ENCODE measurements at regions not wholly inside any gene's neighbourhood (a gene's known extent, or its start where the extent isn't known, plus 50 kb on each side); places are given as distances from the start of the nearest gene placed in this dataset.
"Not testable (repeated sequence)": the region's sequence is repeated elsewhere in the genome, so short reads cannot be mapped to it uniquely, and the experiment has no call there.

DNA sequence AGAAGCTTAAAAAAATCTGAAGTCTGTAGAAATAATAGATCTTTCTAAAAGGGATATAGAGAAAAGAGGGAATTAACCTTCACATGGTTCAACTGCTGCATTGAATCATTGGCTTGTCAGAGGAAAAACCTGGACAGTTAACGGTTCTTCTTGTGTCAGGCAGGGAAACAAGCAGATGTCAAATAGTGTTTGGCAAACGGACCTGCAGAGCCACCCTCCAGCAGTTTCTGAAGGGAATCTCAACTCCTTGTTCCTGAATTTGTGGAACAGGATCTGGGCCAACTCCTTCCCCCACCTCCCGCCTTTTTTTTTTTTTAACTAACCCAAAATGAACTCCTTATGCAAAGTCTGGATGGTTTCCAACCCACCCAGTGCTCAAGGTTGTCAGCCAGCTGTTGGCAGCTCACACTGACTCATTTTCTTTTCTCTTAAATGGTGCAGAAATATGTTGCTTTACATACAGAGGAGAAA lies 187.3 kb downstream of the CAND1 start:
- peak; percentile 41 for DNase-seq (ENCODE audit: low spot score)

GRCh38 chr12:67457136-67457535 lies 188.0 kb downstream of the CAND1 start:
- DNase-seq (ENCODE audit: low spot score): no peak

GRCh38 chr12:67457778-67458665 lies 188.9 kb downstream of the CAND1 start:
- DNase-seq (ENCODE audit: low spot score): no peak

DNA sequence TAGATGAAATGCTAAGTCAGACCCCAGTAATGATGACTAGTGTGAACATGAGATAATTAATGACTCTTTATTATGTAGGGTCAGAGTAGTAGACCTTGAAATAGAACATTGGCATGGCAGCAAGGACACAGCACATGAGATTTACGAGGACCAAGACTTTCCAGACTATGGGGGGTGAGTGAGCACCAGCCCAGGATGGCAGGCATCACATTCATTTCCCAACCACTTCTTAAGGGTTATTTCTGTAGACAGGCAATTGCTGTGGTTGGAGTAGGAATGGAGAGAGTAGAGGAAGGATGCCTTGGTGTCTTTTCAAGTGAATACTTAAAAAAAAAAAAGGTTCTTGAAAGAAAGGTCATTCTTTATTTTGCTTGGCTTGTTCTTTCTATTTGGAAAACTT lies 189.4 kb upstream of the DYRK2 start:
- DNase-seq (ENCODE audit: low spot score): no peak

DNA sequence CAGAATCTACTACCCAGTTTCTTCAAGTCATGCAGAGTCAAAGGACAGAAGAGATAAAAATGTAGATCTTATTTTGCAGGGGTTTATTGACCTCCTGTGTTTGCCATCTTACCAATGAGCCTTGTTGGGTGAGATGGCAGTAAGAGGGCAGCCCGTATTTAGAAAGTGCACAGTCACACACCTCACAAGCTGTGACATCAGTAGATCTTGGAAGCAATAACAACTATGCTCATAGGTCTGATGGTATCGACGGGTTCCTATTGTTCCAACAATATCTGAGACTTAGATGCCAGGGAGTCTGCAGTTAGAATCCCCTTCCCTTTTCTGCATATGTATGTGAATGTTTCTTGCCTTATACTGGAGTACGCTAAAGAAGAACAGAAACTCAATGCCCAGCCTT lies 189.0 kb upstream of the DYRK2 start:
- no peak for DNase-seq (ENCODE audit: low spot score)

DNA sequence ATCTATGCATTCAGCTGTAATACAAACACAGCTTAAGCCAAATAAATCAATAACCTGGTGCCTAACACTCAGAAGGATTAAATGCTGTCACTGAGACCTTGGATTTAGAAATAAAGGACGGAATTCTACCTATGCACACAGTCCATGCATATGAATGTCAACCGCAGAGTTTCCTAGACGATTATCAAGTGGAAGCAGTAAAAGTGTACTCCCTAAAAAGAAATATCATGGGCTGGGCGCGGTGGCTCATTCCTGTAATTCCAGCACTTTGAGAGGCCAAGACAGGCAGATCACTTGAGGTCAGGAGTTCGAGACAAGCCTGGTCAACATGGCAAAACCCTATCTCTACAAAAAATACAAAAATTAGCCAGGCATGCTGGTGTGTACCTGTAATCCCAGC lies 188.2 kb upstream of the DYRK2 start:
- DNase-seq (ENCODE audit: low spot score): no peak

GRCh38 chr12:67468549-67469245 lies 179.8 kb upstream of the DYRK2 start:
- DNase-seq (ENCODE audit: low spot score): no peak

GRCh38 chr12:67469666-67470065 lies 178.9 kb upstream of the DYRK2 start:
- DNase-seq (ENCODE audit: low spot score): no peak

DNA sequence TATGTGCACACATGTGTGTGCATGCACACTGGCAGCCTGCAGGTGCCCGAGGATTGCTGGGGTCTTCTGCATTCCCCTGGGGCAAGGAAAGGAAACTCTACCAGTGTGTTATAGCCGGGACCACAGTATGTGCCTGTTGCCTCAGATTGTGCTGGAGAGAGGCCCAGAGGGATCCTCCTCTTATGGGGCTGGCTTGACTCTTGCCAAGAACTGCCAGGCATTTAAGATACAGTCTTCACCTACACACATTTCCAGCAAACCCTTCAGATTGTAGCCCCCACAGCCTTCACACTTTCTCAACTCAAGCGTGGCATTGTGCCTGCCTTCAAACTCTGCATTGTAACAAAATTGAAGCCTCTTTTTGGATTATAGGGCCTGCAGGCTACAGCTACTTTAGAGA lies 176.7 kb upstream of the DYRK2 start:
- DNase-seq (ENCODE audit: low spot score): no peak

DNA sequence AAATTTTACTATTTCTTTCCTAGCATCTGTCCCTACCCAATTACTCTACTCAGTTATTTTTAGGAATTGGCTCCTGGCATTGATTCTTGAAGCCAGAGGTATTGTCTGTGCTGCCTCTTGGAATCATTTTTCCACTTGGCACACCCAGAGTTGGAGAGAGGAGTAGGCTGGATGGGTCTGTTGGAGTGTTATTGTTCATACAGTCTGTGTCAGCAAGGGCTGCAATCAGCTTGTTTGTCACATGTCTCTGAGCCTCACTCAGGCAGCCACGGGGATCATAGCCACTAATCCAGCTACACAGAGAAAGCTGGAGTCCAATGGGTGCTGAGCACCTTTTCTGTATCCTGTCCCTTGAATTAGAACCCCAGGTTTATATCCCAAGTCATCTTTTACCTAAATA lies 176.0 kb upstream of the DYRK2 start:
- DNase-seq (ENCODE audit: low spot score): no peak

GRCh38 chr12:67474934-67475620 lies 173.5 kb upstream of the DYRK2 start:
- DNase-seq (ENCODE audit: low spot score): no peak

DNA sequence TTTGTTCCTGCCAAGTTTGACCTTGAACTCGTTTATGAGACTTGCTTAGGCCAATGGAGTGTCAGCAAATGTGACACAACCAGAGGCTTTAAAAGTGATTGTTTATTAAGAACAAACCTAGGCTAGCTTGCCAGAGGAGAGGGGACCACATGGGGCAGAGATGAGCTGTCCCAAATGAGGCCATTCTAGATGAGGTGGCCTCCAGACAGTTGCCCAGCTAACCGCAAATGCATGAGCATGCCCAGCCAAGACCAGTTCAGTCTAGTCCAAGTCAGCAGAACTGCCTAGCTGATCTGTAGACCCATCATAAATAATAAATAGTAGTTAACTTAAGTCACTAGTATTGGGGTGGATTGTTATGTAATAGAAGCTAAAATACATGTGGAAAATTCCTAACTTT lies 172.8 kb upstream of the DYRK2 start:
- DNase-seq (ENCODE audit: low spot score): no peak

DNA sequence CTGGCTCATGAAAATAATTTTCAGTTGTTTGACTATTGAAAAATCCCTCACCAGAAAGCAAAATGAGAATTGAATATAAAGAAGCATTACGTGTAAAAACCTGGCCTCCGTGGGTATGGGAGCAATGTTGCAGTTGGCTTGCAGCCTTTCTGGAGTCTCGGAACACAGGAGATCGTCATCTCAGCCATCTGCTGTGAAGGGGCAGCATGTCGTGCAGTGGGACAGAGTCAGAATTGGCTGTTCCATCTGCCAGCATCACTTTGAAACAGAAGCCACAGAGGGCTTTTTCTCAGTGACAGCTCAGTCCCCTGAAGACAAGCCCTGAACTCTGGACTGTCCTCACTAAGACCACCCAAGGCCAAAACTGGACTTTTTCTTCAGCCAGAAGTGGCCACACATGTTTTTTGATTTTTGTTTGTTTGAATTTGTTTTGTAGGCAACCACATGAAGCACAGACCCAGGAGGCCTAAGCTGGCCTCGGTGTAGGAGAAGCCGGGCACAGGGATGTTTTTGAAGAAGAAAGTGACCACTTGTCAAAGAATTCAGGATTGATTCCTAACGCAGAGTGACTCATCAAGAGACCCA lies 170.8 kb upstream of the DYRK2 start:
- no peak for DNase-seq (ENCODE audit: low spot score)

DNA sequence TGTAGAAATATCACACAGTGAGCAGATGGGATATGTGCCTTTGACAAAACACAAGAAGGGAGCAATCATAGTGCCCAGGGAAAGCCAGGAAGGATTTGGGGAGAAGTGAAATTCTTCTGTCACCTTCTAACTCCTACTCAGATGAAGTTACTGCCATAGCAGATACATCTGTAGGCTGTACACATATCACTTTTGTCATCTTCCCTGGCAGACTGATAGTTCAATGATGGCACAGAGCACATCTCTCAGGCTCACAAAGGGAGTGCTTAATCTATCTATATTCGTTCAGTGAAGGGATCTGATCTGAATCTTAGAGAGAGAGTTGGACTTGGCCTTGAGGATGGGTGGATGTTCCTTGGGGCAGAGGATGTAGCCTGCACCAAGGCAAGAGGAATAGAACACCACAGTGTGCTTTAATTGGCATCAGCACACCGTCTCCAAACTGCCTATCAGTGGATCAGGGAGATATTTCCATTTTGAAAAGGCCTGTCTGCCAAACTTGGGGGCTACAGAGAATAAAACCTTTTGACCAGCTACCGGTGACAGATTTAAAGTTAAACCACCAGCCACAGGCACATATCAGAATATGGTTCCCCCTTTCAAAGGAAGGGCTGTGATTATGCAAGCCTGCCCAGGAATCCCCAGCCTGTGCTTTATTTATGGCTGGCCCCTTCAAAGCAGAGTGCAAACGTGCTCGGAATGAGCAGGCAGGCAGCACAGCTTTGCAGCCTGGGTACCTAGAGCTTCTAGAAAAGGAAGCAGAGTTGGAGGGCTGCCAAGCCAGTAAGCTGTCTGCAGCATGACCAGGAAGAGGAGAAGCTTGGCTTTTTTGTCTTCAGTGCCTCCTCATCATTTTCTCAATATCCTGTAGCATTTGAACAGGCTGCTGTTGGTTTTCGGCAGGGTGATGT lies 165.5 kb upstream of the DYRK2 start:
- DNase-seq (ENCODE audit: low spot score): no peak

DNA sequence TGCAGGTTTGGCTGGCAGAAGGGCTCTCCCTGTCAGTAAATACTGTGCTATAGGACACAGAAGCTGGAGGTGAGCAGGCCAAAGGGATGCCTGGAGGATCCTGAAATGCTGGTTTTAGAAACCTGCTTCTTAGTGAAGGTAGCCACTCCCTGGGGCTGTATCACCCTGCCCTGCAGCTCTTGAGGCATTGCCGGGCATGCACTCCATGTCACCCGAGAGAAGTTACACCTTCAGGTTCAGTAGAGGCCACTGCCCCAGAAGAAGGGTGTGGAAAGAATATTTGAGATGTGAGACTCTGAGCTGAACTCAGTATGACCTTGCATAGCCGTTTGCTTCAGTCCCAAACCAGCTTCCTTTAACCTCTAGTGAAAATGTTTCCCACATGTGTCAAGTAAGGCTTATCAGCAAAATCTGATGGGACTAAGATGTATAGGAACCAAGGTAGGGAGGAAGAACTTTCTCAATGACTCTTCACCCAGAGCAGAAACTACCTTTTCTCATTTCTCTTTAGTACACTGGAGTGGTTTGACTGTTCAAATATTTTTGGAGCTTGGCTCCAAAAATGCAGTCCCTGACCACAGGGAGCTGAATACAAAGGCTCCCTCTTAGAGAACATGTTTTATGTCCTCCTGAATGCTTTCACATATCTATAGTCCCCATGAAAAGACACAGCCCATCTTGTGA lies 164.5 kb upstream of the DYRK2 start:
- no peak for DNase-seq (ENCODE audit: low spot score)

GRCh38 chr12:67484791-67485480 lies 163.6 kb upstream of the DYRK2 start:
- no peak for DNase-seq (ENCODE audit: low spot score)

DNA sequence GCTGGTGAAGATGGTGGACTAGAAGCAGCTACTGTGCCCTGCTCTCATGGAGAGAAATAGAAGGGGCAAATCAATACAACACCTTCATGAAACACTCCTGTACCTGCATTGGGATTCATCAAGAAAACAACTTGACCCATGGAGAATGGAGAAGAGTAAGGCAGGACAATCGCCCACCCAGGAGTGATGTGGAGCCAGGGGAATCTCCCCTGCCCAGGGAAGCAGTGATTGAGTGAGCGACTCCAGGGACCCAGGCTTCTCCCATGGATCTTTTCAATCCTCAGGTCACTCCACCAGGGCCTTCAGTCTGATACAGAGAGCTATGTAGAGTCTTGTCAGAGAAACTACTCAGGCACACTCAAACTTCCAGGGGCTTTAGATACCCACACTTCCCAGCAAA lies 161.9 kb upstream of the DYRK2 start:
- DNase-seq (ENCODE audit: low spot score): no peak

DNA sequence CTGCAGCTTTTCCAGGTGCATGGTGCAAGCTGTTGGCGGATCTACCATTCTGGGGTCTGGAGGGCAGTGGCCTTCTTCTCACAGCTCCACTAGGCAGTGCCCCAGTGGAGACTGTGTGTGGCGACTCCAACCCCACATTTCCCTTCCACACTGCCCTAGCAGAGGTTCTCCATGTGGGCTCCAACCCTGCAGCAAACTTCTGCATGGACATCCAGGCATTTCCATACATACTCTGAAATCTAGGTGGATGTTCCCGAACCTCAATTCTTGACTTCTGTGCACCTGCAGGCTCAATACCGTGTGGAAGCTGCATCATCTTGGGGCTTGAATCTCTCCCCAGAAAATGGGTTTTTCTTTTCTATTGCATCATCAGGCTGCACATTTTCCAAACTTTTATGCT lies 160.2 kb upstream of the DYRK2 start:
- DNase-seq (ENCODE audit: low spot score): not testable (repeated sequence)

DNA sequence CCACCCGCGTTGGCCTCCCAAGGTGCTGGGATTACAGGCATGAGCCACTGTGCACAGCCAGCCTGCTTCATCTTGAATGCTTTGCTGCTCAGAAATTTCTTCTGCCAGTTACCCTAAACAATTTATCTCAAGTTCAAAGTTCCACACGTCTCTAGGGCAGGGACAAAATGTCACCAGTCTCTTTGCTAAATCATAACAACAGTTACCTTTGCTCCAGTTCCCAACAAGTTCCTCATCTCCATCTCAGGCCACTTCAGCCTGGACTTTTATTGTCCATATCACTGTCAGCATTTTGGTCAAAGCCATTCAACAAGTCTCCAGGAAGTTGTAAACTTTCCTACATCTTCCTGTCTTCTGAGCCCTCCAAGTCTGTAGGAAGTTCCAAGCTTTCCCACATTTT lies 159.5 kb upstream of the DYRK2 start:
- DNase-seq (ENCODE audit: low spot score): no peak

DNA sequence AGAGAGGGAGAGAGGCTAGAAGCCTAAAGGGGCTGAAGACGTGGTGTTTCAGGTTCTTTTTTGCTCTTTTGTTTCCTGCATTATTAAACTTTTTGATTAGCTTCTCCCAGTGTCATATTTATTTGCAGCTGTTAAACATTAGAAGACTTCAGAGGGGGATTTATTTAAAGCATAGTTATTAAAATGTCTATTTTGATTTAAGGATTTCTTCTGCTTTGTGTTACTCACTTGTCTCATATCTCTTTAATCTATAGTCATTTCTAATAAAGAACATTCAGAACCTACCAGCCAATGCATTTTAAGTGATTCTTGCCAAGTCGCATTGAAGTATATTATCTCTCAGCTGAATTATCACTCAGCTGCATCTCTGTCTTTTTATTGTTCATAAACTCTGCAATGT lies 152.0 kb upstream of the DYRK2 start:
- DNase-seq (ENCODE audit: low spot score): no peak
